ENCODE measurements at regions not wholly inside any gene's neighbourhood (a gene's known extent, or its start where the extent isn't known, plus 50 kb on each side); places are given as distances from the start of the nearest gene placed in this dataset.

GRCh38 chr5:110021251-110021650, 331.5 kb downstream of the MAN2A1 start:
- WGBS, 2 donors: 96 to 98% methylated on average over 3 of the region's 3 CpGs
- no peaks in the 10 kb centered on the region for H3K9me3 ChIP-seq
- TF ChIP-seq POLR2A (IDR thresholded peaks at IDR 0.05) (no peak), EP300 (IDR thresholded peaks at IDR 0.05) (no peak), CTCF (IDR thresholded peaks at IDR 0.05) (no peak), POLR2AphosphoS5 (IDR thresholded peaks at IDR 0.05) (no peak)
- H3K4me1 ChIP-seq: no peaks in the 10 kb centered on the region
- no peak overlapping the region for H3K4me3 ChIP-seq
- DNase-seq: no peak
- H3K36me3 ChIP-seq: no peaks in the 10 kb centered on the region
- H3K27me3 ChIP-seq: no peaks in the 10 kb centered on the region
- intact Hi-C loops (cut with DNase I): no loop called here
- no peak overlapping the region for H3K27ac ChIP-seq

GRCh38 chr5:110025160-110025559, 335.4 kb downstream of the MAN2A1 start:
- no peak for DNase-seq
- TF ChIP-seq POLR2A (IDR thresholded peaks at IDR 0.05) (no peak), CTCF (IDR thresholded peaks at IDR 0.05) (no peak), POLR2AphosphoS5 (IDR thresholded peaks at IDR 0.05) (no peak), EP300 (IDR thresholded peaks at IDR 0.05) (no peak)
- intact Hi-C loops (cut with DNase I): no loop called here
- H3K4me3 ChIP-seq: no peak overlapping the region
- no peak overlapping the region for H3K27ac ChIP-seq
- no peaks in the 10 kb centered on the region for H3K4me1 ChIP-seq
- H3K36me3 ChIP-seq: no peaks in the 10 kb centered on the region
- H3K27me3 ChIP-seq: no peaks in the 10 kb centered on the region
- no peaks in the 10 kb centered on the region for H3K9me3 ChIP-seq
- WGBS, 2 donors: 97 to 99% methylated on average over 3 of the region's 3 CpGs

- no peaks in the 10 kb centered on the region for H3K27me3 ChIP-seq
- no peak overlapping the region for H3K4me3 ChIP-seq
- intact Hi-C loops (cut with DNase I): no loop called here
- no peaks in the 10 kb centered on the region for H3K9me3 ChIP-seq
- no peak for TF ChIP-seq POLR2A (IDR thresholded peaks at IDR 0.05)
- TF ChIP-seq CTCF (IDR thresholded peaks at IDR 0.05): no peak
- no peak for TF ChIP-seq POLR2AphosphoS5 (IDR thresholded peaks at IDR 0.05)
- TF ChIP-seq EP300 (IDR thresholded peaks at IDR 0.05): no peak
- peaks cover 0 to 11% (median 8%) of the 10 kb centered on the region in 4 donors for H3K4me1 ChIP-seq
- DNase-seq: no peak
- no peaks in the 10 kb centered on the region for H3K36me3 ChIP-seq
- no peak overlapping the region for H3K27ac ChIP-seq
- WGBS, 2 donors: 31 to 34% methylated on average over 1 of the region's 1 CpG
Observed at GRCh38 chr5:110027527-110028322, 338.0 kb downstream of the MAN2A1 start.

- Histone ChIP-seq H3K9me3 (no peaks in the 10 kb centered on the region), H3K27ac (no peak overlapping the region), H3K27me3 (no peaks in the 10 kb centered on the region), H3K4me3 (no peak overlapping the region), H3K36me3 (no peaks in the 10 kb centered on the region), H3K4me1 (peaks cover 0 to 11% (median 8%) of the 10 kb centered on the region in 4 donors)
- TF ChIP-seq CTCF (IDR thresholded peaks at IDR 0.05): no peak
- TF ChIP-seq POLR2A (IDR thresholded peaks at IDR 0.05): no peak
- no peak for TF ChIP-seq POLR2AphosphoS5 (IDR thresholded peaks at IDR 0.05)
- intact Hi-C loops (cut with DNase I): no loop called here
- no peak for DNase-seq
Observed at GRCh38 chr5:110031402-110032140, 341.8 kb downstream of the MAN2A1 start.
